ENCODE measurements at regions not wholly inside any gene's neighbourhood (a gene's known extent, or its start where the extent isn't known, plus 50 kb on each side); places are given as distances from the start of the nearest gene placed in this dataset.

- no peak overlapping the region for H3K27ac ChIP-seq
Measured at GRCh38 chr11:25435197-25435596, 896.7 kb upstream of the ANO3 start.

DNA sequence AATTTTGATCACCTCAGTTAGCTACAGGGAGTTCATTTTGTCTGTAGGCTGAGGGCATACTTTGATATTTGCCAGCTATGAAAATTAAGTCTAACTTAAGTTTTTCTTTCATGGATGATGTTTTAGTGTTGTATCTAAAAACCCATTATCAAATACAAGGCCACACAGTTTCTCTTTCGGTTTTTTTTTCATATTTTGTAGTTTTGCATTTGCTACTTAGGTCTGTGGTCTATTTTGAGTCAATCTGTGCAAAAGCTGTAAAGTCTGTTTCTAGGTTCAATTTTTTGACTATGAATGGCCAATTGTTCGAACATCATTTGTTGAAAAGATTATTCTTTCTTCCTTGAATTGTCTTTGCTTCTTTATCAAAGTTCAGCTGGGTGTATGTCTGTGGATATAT, 895.6 kb upstream of the ANO3 start:
- no peak overlapping the region for H3K9ac ChIP-seq
- no peak for TF ChIP-seq CTCF (IDR thresholded peaks at IDR 0.05)
- no peaks in the 10 kb centered on the region for H3K27me3 ChIP-seq (ENCODE audit: control insufficient read depth, insufficient read depth, low read length)
- no peak overlapping the region for H2AFZ ChIP-seq
- no peak overlapping the region for H3K4me2 ChIP-seq (ENCODE audit: low read length)
- no peak overlapping the region for H3K27ac ChIP-seq
- H3K4me1 ChIP-seq = no peaks in the 10 kb centered on the region
- H3K4me3 ChIP-seq (ENCODE audit: low read depth, low read length) = no peak overlapping the region
- H3K79me2 ChIP-seq = no peaks in the 10 kb centered on the region
- no peaks in the 10 kb centered on the region for H3K9me3 ChIP-seq (ENCODE audit: control insufficient read depth, low read length)
- no peaks in the 10 kb centered on the region for H3K36me3 ChIP-seq (ENCODE audit: control insufficient read depth, insufficient read depth, low read length)

More at GRCh38 chr11:25435197-25435596, 896.7 kb upstream of the ANO3 start:
- no peaks in the 10 kb centered on the region for H3K36me3 ChIP-seq (ENCODE audit: control insufficient read depth, insufficient read depth, low read length)
- H3K4me3 ChIP-seq (ENCODE audit: low read depth, low read length) = no peak overlapping the region
- no peak overlapping the region for H2AFZ ChIP-seq
- no peaks in the 10 kb centered on the region for H3K79me2 ChIP-seq
- no peak for TF ChIP-seq CTCF (IDR thresholded peaks at IDR 0.05)
- H3K4me2 ChIP-seq (ENCODE audit: low read length) = no peak overlapping the region
- H3K4me1 ChIP-seq = no peaks in the 10 kb centered on the region
- no peak overlapping the region for H3K9ac ChIP-seq
- H3K9me3 ChIP-seq (ENCODE audit: control insufficient read depth, low read length) = no peaks in the 10 kb centered on the region
- no peaks in the 10 kb centered on the region for H3K27me3 ChIP-seq (ENCODE audit: control insufficient read depth, insufficient read depth, low read length)

GRCh38 chr11:25441421-25441820, 890.5 kb upstream of the ANO3 start:
- Histone ChIP-seq H3K79me2 (no peaks in the 10 kb centered on the region), H3K27ac (no peak overlapping the region), H3K4me1 (no peaks in the 10 kb centered on the region), H3K9ac (no peak overlapping the region), H3K36me3 (ENCODE audit: control insufficient read depth, insufficient read depth, low read length) (no peaks in the 10 kb centered on the region), H3K4me2 (ENCODE audit: low read length) (no peak overlapping the region), H3K27me3 (ENCODE audit: control insufficient read depth, insufficient read depth, low read length) (no peaks in the 10 kb centered on the region), H3K4me3 (ENCODE audit: low read depth, low read length) (no peak overlapping the region), H3K9me3 (ENCODE audit: control insufficient read depth, low read length) (no peaks in the 10 kb centered on the region), H2AFZ (no peak overlapping the region)
- no peak for TF ChIP-seq CTCF (IDR thresholded peaks at IDR 0.05)

- Histone ChIP-seq H3K36me3 (ENCODE audit: control insufficient read depth, insufficient read depth, low read length) (no peaks in the 10 kb centered on the region), H3K79me2 (no peaks in the 10 kb centered on the region), H3K4me1 (no peaks in the 10 kb centered on the region), H3K9ac (no peak overlapping the region), H3K27me3 (ENCODE audit: control insufficient read depth, insufficient read depth, low read length) (no peaks in the 10 kb centered on the region), H3K4me3 (ENCODE audit: low read depth, low read length) (no peak overlapping the region), H3K27ac (no peak overlapping the region), H2AFZ (no peak overlapping the region), H3K9me3 (ENCODE audit: control insufficient read depth, low read length) (no peaks in the 10 kb centered on the region), H3K4me2 (ENCODE audit: low read length) (no peak overlapping the region)
- TF ChIP-seq CTCF (IDR thresholded peaks at IDR 0.05) = no peak
Measured at GRCh38 chr11:25449091-25449490, 882.8 kb upstream of the ANO3 start.

GRCh38 chr11:25453471-25453870, 878.5 kb upstream of the ANO3 start:
- Histone ChIP-seq H3K27me3 (ENCODE audit: control insufficient read depth, insufficient read depth, low read length) (no peaks in the 10 kb centered on the region), H3K9ac (no peak overlapping the region), H3K27ac (no peak overlapping the region)

More at GRCh38 chr11:25453471-25453870, 878.5 kb upstream of the ANO3 start:
- Histone ChIP-seq H2AFZ (no peak overlapping the region), H3K9me3 (ENCODE audit: control insufficient read depth, low read length) (no peaks in the 10 kb centered on the region), H3K4me1 (no peaks in the 10 kb centered on the region), H3K4me3 (ENCODE audit: low read depth, low read length) (no peak overlapping the region), H3K79me2 (no peaks in the 10 kb centered on the region), H3K4me2 (ENCODE audit: low read length) (no peak overlapping the region), H3K36me3 (ENCODE audit: control insufficient read depth, insufficient read depth, low read length) (no peaks in the 10 kb centered on the region)
- TF ChIP-seq CTCF (IDR thresholded peaks at IDR 0.05) = no peak
